Adrenal gland (tissue), 9 donors: ENCODE measurements at regions not wholly inside any gene's neighbourhood (a gene's known extent, or its start where the extent isn't known, plus 50 kb on each side); places are given as distances from the start of the nearest gene placed in this dataset.
"Not testable (repeated sequence)": the region's sequence is repeated elsewhere in the genome, so short reads cannot be mapped to it uniquely, and the experiment has no call there.

ENCODE experiments used
- DNase-seq, 7 donors: peaks; one replicate each; pipeline ENCODE4 v3.0.0-alpha.2; 2019 to 2020
- H3K27ac ChIP-seq, 5 donors: fragments of 200-600 bp; sonication (generic) in 4 of 5; 1 replicate in 3 of 5; 2 replicates in 2 of 5; pipeline versions ENCODE4 v1.5.1 to v1.8.0; 2016 to 2020; ENCODE audit warnings: mild to moderate bottlenecking in 1 of 5
- H3K27me3 ChIP-seq: fragments of 200-600 bp; 2 replicates; pipeline ENCODE4 v1.8.0; 2021
- H3K36me3 ChIP-seq, 2 donors: fragments of 200-600 bp; replicated peaks in 1 of 2; 1 replicate in 1 of 2; 2 replicates in 1 of 2; pipeline versions ENCODE4 v1.5.1 to v1.8.0; 2018 to 2022
- H3K4me1 ChIP-seq, 2 donors: fragments of 200-600 bp; replicated peaks in 1 of 2; 1 replicate in 1 of 2; 2 replicates in 1 of 2; pipeline versions ENCODE4 v1.5.1 to v1.8.0; 2018 to 2021
- H3K4me3 ChIP-seq, 4 donors: fragments of 200-600 bp; sonication (generic) in 3 of 4; one replicate each; pipeline ENCODE4 v1.5.1; 2016 to 2018
- H3K9me3 ChIP-seq, 3 donors: fragments of 200-600 bp; sonication (generic) in 1 of 3; replicated peaks in 1 of 3; 1 replicate in 2 of 3; 2 replicates in 1 of 3; pipeline versions ENCODE4 v1.5.1 to v1.8.0; 2016 to 2021
- CTCF ChIP-seq, 6 experiments: fragments of 450-650 bp in 4 of 6; fragments of 200-600 bp in 2 of 6; sonication (generic) in 1 of 6; IDR thresholded peaks; 1 replicate in 5 of 6; 2 replicates in 1 of 6; pipeline versions ENCODE4 v1.5.1 to v1.8.0; 2016 to 2021; ENCODE audit warnings: antibody characterized with exemption in 6 of 6, mild to moderate bottlenecking in 2 of 6, moderate library complexity in 1 of 6
- POLR2A ChIP-seq, 2 donors: fragments of 450-650 bp; IDR thresholded peaks; one replicate each; pipeline ENCODE4 v1.6.1; 2017; ENCODE audit warnings: antibody characterized with exemption in 2 of 2, mild to moderate bottlenecking in 2 of 2, moderate library complexity in 1 of 2
- WGBS, 4 donors: extraction: QIAGEN DNeasy Blood & Tissue Kit in 2 of 4; methylation state at CpG; one replicate each; pipeline versions ENCODE4 v1.1.5 to v1.1.7; 2013 to 2017; 5-methylcytosine and 5-hydroxymethylcytosine counted together
- intact Hi-C, 2 donors: fragments of 100-400 bp; cut with DNase I; formaldehyde crosslinking; loops; one replicate each; pipeline versions ENCODE4 v1.14.1 to v1.15.0; 2022 to 2023
- donor health status: healthy with polysubstance abuse.
- donor health status: Bipolar disorder and iron deficiency.
- donor health status: DM: yes; HTN: yes; CAD: no.
- donor health status: DM: no; HTN: no; CAD: no.
- donor health status: DM: no; HTN: no; CAD: no.

GRCh38 chr10:62498271-62498670, 124.1 kb downstream of the ZNF365 start:
- Histone ChIP-seq H3K36me3 (no peaks in the 10 kb centered on the region), H3K27me3 (no peaks in the 10 kb centered on the region), H3K9me3 (no peaks in the 10 kb centered on the region), H3K27ac (no peak overlapping the region), H3K4me1 (no peaks in the 10 kb centered on the region), H3K4me3 (no peak overlapping the region)
- intact Hi-C loops, result no loop called here
- DNase-seq, result no peak
- 59 to 77% (median 66%) methylated on average over 3 of the region's 3 CpGs for WGBS, 4 donors
- no peak for TF ChIP-seq CTCF (IDR thresholded peaks at IDR 0.05)

GRCh38 chr10:62500116-62500515, 125.9 kb downstream of the ZNF365 start:
- H3K36me3 ChIP-seq, H3K27me3 ChIP-seq, H3K27ac ChIP-seq, H3K4me1 ChIP-seq, DNase-seq, intact Hi-C loops, H3K9me3 ChIP-seq, H3K4me3 ChIP-seq: not testable (repeated sequence)
- 40 to 69% (median 56%) methylated on average over 2 to 3 of the region's 5 CpGs for WGBS, 4 donors

DNA sequence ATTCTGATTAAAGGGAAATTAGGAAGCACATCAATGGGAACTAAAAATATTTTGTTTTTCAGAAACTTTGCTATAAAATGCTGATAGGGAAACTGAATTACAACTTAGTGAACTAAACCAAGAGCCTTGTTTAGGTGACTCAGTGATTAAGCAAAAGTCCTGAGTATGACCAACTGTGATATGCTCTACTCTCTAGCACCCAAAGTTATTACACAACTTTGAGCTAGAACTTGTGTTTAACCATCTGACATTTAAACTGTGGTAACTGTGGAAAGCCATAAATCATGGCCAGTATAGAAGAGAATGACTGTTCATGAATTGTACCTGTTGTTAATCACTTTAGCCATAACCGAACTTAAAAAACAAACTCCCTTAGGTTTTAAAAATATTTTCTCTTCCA, 127.4 kb downstream of the ZNF365 start:
- 54 to 82% (median 68%) methylated on average over 1 of the region's 1 CpG for WGBS, 4 donors
- Histone ChIP-seq H3K9me3 (no peaks in the 10 kb centered on the region), H3K36me3 (no peaks in the 10 kb centered on the region), H3K4me1 (no peaks in the 10 kb centered on the region), H3K4me3 (no peak overlapping the region), H3K27me3 (no peaks in the 10 kb centered on the region), H3K27ac (no peak overlapping the region)
- TF ChIP-seq POLR2A (IDR thresholded peaks at IDR 0.05), result no peak
- TF ChIP-seq CTCF (IDR thresholded peaks at IDR 0.05), result no peak
- no peak for DNase-seq
- intact Hi-C loops, result no loop called here

- intact Hi-C loops, result no loop called here
These were observed 128.9 kb downstream of the ZNF365 start for GRCh38 chr10:62502995-62503613.

More at GRCh38 chr10:62502995-62503613, 128.9 kb downstream of the ZNF365 start:
- Histone ChIP-seq H3K4me1 (no peaks in the 10 kb centered on the region), H3K9me3 (no peaks in the 10 kb centered on the region), H3K27ac (no peak overlapping the region), H3K27me3 (no peaks in the 10 kb centered on the region), H3K36me3 (no peaks in the 10 kb centered on the region), H3K4me3 (no peak overlapping the region)
- TF ChIP-seq CTCF (IDR thresholded peaks at IDR 0.05) (no peak), POLR2A (IDR thresholded peaks at IDR 0.05) (no peak)
- WGBS, 4 donors, result 73 to 89% (median 76%) methylated on average over 4 of the region's 4 CpGs
- DNase-seq, result peak in 1 of 7 donors; percentile 8
